ENCODE measurements at regions not wholly inside any gene's neighbourhood (a gene's known extent, or its start where the extent isn't known, plus 50 kb on each side); places are given as distances from the start of the nearest gene placed in this dataset.

GRCh38 chr11:81960443-81960842 is 773.2 kb downstream of the FAM181B start:
- TF ChIP-seq FOXK2 (IDR thresholded peaks at IDR 0.05) = no peak
- no peak for TF ChIP-seq LEF1 (IDR thresholded peaks at IDR 0.05; ENCODE audit: borderline replicate concordance)
- TF ChIP-seq SP1 (IDR thresholded peaks at IDR 0.05) = no peak
- no peak for TF ChIP-seq L3MBTL2 (conservative IDR thresholded peaks at IDR 0.05)
- no peak for TF ChIP-seq FOXA1 (IDR thresholded peaks at IDR 0.05)
- no peak for TF ChIP-seq ZNF384 (IDR thresholded peaks at IDR 0.05)
- no peak for TF ChIP-seq ELF4 (IDR thresholded peaks at IDR 0.05)
- no peak for TF ChIP-seq CTBP1 (IDR thresholded peaks at IDR 0.05; ENCODE audit: borderline replicate concordance)
- no peak for TF ChIP-seq TARDBP (IDR thresholded peaks at IDR 0.05)
- TF ChIP-seq FOXM1 (IDR thresholded peaks at IDR 0.05; ENCODE audit: borderline replicate concordance) = no peak
- no peak for TF ChIP-seq BHLHE40 (IDR thresholded peaks at IDR 0.05; ENCODE audit: borderline replicate concordance)
